NB4 (cell line): ENCODE measurements at regions not wholly inside any gene's neighbourhood (a gene's known extent, or its start where the extent isn't known, plus 50 kb on each side); places are given as distances from the start of the nearest gene placed in this dataset.
A peak's percentile ranks its signal among the peaks of the same experiment; 100 is the strongest.

Experiments used
- DNase-seq: peaks from one replicate; pipeline ENCODE4 v3.0.0; 2010; ENCODE audit warnings: low read depth
- H3K4me3 ChIP-seq: one replicate; pipeline ENCODE4 v1.5.1; 2011; ENCODE audit warnings: mild to moderate bottlenecking, low read depth, low read length, moderate library complexity
- CTCF ChIP-seq: IDR thresholded peaks from one replicate; pipeline ENCODE4 v1.5.1; 2012; ENCODE audit warnings: low read depth, low read length
- MAX ChIP-seq: IDR thresholded peaks from 2 replicates; pipeline ENCODE4 v1.6.1; 2011; ENCODE audit warnings: low read depth, low read length
- MYC ChIP-seq: IDR thresholded peaks from 2 replicates; pipeline ENCODE4 v1.6.1; 2011; ENCODE audit warnings: low read depth, low read length
- POLR2A ChIP-seq: IDR thresholded peaks from 2 replicates; pipeline ENCODE4 v1.6.1; 2011; ENCODE audit warnings: mild to moderate bottlenecking; ENCODE audit not compliant: insufficient read length; ENCODE audit errors: extremely low read depth

GRCh38 chr10:31709028-31709427 lies 219.6 kb downstream of the ARHGAP12 start:
- TF ChIP-seq MYC, result no peak
- no peak for TF ChIP-seq POLR2A
- TF ChIP-seq CTCF, result no peak
- TF ChIP-seq MAX, result no peak
- no peak overlapping the region for H3K4me3 ChIP-seq
- no peak for DNase-seq

DNA sequence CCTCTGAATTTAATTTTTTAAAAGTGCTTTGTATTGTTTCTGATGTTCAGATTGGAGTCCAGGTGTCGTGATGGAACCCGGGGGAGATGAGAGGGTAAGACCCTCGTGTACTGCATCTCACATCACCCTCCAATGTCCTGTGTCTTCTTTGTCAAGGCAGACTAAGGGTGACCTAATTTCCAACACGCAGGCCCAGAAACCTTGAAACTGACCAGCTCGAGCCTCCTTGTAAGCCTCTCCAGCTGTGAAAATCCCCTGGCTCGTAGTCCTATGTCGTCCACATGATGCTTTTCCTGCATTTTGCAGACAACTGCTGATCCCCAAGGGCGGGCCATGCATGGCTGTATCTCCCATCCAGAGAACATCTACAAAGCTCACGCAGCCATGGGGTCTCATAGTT lies 220.2 kb downstream of the ARHGAP12 start:
- no peak for TF ChIP-seq POLR2A
- TF ChIP-seq MAX, result no peak
- TF ChIP-seq CTCF, result no peak
- TF ChIP-seq MYC, result no peak
- no peak for DNase-seq
- H3K4me3 ChIP-seq, result peak overlapping the region; percentile 41

- H3K4me3 ChIP-seq, result peak overlapping the region; percentile 41
- DNase-seq, result no peak
- TF ChIP-seq CTCF, result no peak
These were observed 220.6 kb downstream of the ARHGAP12 start for GRCh38 chr10:31708046-31708445.

DNA sequence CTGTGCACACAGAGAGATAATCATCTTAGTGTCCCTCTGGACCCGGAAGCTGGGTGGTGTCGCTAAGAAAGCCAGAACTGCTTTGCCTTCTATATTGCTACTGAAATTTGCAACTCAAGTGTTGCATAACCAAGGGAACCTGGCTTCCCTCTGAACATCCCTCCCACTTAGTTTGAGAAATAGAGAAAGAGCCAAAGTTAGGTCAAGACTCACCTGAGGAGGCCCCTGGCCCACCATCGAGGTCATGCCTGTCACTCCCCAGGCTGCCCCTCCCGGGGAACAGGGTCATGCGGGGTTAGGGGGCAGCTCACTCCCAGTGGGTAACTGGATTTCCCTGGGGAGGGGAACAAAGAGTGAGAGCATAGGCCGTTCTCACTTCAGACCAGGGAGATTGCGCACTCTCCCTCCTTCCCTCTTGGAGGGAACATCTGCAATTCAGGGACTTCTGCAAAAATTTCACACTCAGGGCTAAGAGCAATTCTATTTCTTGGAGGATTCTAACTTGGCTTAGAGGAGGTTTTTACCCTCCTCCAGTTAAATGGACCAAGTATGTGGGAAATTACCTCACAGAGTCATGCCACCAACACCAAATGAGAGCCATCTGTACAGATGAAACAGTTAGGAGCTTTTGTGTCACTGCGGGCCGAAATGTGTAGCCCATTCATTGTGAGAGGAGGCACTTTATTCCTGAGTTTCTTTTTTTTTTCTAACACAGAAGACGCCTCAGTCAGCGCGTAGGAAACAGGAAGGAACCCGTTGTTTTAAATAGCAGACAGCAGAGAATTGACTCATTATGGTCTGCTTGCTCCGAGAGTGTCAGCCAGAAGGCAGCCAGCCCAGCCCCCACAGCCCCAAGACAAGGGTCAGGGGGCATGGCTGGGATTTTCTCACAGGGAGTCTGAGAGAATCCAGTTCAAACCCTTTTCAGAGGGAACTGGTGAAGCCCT lies 221.3 kb downstream of the ARHGAP12 start:
- peak; percentile 81 for DNase-seq
- H3K4me3 ChIP-seq, result peak overlapping the region; percentile 41
- TF ChIP-seq CTCF (no peak), MYC (no peak)

GRCh38 chr10:31706464-31707092 lies 222.1 kb downstream of the ARHGAP12 start:
- H3K4me3 ChIP-seq, result peak overlapping the region; percentile 41
- TF ChIP-seq MYC (no peak), CTCF (no peak), MAX (no peak), POLR2A (no peak)
- DNase-seq, result peak; percentile 7
